NCI-H524 treated with DMSO at 0.1 percent for 48 hours (cell line): ENCODE measurements at regions not wholly inside any gene's neighbourhood (a gene's known extent, or its start where the extent isn't known, plus 50 kb on each side); places are given as distances from the start of the nearest gene placed in this dataset.

Experiments used
- DNase-seq: peaks from one replicate; lab custom pipeline; 2025; lab: John Stamatoyannopoulos, UW

DNA sequence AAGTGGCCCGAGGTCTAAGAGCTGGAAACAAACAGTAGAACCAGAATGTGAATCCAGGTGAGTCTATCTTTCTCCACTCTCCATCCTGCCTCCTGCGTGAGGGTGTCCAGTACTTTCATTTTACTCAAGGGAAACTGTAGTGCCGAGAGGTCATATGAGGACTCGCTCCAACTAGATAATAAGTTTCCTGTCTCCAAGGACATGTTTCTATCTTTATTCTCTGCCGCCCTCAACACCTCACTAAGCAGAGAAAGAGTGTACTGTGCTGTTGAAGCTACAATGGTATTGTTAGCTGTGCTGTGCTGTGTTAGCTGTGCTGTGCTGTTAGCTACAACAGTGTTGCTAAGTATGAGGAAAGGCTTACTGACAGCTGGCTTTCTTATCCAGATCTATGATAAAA, 137.9 kb upstream of the COL8A1 start:
- DNase-seq = no peak

DNA sequence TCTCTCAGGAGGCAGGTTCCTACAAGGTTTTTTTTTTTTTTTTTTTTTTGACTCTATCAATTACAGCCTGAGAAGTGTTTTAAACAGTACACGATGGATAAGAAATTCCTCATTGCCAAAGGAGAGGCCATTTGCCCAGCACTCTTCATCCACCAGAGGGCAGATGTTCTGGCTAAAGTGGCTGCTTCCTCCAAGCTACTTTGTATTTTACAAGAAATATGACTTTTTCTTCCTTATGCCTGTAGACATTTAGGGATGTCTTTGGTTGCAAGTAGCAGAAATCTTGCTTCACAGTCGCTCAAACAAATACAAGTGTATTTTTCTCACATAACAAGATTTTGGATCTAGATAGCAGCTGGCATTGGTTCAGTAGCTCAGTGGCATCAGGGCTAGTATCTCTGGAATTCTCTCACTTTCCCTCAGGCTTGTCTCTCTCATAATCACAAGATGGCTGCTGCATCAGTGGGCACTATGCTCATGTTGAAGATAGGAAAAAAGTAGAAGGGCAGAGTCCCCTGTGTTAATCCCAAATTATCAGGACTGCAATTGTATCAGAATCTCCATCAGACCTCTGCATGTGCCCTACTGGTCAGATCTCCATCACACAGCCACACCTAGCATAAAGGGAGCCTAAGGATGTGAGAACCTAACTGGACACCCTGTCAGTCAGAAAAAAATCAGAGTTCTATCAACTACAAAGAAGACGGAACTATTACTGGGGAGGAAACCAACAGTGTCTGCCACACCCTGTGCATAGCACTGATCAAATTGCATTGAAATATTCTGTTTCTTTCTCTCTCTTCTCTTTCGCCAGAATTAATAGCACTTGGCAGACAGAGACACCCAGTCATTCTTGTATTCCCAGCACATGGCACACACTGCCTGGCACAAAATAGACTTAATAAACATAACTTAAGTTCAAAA, 138.9 kb upstream of the COL8A1 start:
- no peak for DNase-seq

DNA sequence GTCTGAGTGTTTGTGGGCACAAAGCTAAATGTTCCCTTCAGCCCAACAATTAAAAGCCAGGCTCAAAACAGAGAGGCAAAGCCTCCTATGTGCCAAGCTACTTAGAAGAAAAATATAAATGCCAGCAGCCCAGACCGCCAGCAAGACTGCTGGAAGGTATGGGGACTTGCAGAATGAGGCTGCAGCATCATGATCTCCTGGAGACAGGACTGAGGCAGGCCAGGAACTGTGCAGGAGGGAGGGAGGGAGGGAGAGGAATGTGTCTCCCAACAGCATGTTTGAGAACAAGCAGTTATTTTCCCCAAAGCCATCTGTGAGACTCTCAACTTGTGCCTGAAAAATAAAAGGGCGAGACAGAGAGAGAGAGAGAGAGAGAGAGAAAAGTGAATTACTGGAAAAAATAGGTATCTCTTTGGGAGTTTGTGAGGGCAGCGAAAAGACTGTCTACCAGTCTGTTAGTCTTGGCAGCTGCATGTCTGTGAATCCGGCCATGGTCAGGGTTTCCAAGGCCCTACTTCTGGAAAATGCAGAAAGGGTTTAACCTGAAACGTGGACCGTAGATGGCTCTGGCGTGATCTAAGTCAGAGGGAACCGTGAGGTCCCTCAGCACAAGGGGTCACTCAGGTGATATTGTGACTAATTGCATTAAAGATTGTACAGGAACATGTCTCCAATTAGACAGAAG, 139.7 kb upstream of the COL8A1 start:
- DNase-seq = no peak

DNA sequence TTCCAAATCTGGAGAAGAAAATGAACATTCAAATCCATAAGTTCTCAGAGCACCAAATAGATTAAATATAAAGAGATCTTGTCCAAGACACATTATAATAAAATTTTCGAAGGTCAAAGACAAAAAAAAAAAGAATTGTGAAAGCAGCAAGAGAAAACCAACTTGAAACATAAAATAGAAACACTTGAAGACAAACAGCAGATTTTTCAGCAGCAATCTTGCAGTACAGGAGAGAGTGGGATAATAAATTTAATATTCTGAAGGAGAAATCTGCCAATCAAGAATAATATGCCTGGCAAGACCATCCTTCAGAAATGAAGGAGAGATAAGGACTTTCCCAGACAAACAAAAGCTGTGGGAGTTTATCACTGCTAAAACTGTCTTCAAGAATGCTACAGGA, 150.5 kb upstream of the COL8A1 start:
- DNase-seq = no peak

DNA sequence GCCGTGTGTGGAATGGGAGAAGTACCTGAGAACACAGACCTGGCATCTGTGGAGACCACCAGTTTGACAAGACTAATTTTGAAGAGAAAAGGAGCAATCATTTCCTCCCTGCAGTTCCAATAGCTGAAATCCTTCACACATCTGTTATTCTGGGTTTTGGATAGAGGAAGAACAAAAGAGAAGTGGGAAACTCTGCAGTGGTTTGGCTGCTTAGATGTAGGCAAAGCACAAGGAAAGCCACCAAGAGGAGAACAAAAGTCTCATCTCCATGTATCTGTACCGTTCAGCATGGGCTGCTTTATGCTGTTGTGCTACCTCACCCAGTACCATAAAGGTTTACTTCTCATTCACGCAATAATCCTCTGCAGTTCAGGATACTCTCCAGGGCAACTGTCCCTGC, 153.1 kb upstream of the COL8A1 start:
- DNase-seq = no peak

DNA sequence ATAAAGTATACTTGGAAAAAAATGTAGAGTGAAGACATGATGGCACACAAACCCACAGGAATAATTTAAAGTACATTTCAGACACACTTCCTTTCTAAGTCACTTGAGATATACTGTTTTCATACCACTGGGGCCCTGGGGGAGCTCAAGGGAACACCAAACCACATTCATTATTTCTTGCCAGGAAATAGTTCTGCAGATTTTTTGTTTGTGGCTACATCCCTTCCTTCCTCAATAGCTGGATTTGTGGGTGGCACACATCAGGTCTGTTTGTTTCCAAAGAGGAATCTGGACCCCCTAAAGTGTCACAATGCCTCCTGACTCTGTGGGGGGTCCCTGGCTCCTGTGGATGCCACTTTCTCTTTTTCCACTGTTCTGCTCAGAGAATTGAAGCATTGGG, 153.5 kb upstream of the COL8A1 start:
- no peak for DNase-seq

DNA sequence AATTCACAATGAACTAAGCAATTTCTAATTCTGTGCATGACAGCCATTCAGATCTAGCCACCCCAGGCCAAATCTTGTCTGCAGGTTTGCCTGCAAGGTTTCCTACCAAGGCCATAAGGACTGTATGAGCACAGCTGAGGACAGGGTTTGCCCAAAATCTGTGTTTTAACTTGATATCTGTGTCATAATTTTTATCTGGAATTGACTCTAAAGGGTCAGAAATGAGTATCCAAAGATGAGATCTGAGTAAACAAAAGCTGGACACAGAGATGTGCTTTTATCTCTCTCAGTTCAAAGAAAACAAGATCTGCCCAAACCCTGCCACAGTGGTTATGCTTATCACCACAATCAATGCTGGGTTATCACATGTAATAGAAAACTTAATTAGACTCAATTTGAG, 154.6 kb upstream of the COL8A1 start:
- no peak for DNase-seq

DNA sequence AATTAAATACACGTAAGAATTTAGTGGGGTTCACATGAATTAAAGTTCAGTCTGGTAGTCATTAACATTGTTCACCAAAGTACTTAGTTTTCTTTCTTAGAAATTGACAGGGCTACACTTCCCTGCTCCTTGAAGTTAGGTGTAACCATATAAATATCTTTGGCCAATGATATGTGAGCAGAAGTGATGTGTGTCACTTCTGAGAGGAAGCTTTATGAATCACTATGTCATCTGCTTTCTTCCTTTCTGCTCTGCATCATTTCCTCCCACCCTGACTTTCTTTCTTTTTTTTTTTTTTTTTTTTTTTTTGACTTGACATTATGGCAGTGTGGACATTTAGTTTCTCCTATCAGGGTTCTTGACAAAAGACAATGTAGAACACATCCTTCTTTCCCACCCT, 156.2 kb upstream of the COL8A1 start:
- DNase-seq = no peak

DNA sequence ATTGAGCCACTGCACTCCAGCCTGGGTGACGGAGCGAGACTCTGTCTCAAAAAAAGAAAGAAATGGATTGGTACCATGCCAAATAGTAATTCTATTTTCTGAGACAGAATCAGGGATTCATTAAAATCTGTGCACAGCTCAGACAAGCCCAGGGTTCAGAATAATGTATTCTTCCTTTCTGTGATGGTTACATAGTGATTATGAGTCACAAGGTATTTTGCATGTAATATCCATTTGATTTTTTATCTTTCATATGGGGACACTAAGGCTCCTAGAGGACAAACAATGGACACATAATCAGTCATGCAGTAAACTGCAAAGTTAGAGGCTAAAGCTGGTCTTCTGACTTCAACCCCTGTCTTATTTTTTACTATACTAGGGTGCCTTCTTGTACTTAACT, 156.8 kb upstream of the COL8A1 start:
- DNase-seq = no peak

DNA sequence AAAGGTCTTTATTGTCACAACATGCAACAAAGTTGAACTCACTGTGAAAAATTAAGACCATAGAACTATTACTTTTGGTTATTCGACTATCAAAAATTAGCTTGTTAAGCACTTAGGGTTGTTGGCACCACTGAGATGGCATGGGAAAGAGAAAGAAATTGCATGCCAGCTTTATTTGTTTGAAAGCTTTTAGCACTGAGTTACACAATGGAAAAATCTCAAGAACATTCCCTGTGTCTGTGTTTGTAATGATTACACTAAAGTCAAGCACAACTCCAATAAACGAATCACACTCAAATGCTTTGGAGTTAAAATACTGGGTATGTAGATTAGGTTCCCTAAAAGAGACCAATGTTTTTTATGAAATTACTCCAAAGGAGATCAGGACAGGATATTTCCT, 158.6 kb upstream of the COL8A1 start:
- DNase-seq = no peak

DNA sequence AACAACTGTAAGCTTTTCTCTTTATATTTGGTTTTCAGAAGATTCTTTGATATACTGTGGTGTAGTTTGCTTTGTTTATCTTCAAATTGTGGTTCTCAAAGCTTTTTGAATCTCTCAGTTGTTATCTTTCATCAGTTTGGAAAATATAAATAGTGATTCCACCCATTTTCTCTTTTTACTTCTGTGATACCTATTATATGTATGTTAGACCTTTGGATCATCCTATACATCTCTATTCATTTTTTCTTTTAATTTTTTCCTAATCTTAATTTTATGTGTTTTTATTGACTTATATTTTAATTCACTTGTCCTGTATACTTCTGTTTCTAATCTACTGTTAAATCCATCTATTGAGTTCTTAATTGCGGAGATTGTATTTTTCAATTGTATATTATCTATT, 160.7 kb upstream of the COL8A1 start:
- DNase-seq = no peak

DNA sequence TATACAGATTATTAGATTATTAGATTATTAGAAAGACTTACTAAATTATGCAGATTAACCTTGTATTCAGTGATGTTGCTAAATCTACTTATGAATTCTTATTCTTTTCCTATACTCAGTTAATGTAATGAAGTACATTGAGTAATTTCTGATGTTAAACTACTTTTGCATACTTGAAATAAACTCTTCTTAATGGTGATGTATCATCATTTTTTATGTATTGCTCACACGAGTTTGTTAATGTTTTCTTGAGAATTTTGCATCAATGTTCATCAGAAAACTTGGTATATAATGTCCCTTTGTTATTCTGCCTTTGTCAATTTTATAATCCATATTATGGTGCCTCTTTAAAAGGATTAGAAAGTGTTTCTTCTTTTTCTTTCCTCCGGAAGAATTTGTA, 163.2 kb upstream of the COL8A1 start:
- no peak for DNase-seq

DNA sequence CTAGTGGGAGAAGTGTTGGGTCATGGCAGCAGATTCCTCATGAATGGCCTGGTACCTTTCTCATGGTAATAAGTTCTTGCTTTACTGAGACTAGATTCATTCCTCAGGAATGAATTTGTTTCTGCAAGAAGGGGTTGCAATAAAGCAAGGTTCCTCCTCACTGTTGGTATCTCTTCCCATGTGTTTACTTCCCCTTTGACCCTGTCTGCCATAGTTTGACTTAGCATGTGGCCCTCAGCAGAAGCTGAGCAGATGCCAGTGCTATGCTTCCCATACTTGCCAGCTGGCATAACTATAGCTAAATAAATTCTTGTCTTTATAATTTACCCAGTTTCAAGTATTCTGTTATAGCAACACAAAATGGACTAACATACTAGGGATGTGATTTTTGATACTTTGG, 163.6 kb upstream of the COL8A1 start:
- DNase-seq = no peak

DNA sequence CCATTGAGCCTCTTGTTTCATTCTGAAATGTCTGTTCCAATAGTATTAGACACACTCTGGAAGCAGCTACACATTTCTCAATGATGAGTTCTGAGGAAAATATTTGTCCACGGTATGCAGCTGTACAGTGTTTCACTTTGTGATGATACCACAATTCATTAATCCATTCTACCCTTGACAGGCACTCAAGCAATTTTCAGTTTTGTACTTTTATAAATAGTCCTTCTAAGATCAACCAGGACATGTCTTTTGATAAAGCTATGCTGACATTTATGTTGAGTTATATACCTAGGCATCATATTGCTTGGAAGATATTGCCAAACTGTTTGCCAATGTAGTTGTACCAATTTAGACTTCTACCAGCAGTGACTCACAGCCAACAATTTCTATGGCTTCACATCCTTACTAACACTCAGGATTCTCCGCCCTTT, 165.1 kb upstream of the COL8A1 start:
- no peak for DNase-seq

DNA sequence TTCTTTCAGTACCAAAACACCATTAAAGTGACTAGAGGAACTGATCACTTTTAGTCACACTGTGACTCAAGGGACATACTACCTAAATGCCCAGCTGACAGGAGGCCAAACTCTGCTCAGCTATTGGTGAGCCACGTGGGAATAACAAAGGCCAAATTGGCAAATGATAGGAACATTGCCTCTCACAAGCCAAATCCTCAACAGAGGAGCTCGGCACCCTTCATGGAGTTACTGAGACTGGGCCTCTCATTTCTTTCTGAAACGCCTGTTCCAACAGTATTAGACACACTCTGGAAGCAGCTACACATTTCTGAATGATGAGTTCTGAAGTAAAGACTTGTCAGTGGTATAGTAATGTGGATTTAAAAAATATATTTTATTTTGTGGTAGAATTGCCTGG, 166.0 kb upstream of the COL8A1 start:
- no peak for DNase-seq

DNA sequence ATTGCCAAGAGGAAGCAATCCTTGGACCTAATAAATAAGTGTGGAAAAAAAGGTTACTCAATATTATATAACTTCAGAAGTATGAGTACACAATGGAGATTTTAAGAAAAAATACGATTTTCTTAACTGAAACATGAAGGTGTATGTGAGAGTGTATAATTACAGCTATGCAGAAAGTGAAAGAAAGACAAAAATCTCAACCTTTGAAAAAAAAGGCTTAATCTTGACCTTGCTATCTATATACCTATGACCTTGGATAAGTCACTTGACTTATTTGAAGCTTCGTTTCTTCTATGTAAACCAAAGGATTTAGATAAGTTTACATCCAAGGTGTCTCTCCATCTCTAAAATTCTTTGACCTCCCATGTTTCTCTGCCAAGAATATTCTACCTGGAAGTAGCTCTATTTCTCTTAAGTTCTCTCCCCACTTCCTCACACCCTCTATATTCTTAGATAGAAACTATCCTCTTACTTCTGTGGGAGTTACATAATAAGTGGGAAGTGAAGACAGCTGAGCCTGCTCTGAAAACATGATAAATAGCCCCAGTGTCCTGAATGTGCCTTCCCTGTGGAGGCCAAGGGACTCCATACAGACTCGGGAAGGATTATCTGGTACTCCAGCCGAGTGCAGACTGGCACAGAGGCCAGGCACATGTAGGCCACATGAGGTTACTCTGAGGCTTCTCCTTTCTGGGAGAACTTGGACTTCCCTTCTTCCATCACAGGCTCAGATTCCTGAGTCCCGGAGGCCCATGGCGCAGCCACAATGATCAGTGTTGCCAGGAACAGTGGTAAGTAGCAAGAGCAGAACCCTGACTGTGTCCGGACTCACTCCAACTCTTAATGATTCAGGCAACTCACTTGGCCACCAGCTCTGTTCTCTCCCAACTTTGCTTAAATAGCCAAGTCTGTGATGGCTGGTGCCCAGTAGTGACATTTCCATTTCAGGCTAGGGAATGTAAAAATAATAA, 166.8 kb upstream of the COL8A1 start:
- DNase-seq = no peak

DNA sequence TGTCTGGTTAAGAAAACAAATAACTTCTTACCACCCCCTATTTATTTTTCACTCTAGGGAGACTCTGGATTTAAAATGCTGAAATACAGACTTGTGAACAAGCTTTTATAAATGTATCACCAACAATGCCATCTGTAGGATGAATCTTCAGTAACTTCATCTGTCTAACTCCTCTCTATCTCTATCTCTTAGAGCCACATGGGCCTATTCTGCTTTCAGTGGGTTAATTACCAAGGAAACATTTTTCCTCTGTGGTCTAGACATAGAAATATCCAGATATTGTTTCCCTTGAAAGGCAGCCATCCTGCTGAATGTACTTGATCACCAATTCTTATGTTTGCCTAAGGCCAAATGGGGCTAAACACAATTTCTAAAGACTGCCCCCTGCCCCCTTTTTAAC, 167.6 kb upstream of the COL8A1 start:
- no peak for DNase-seq

DNA sequence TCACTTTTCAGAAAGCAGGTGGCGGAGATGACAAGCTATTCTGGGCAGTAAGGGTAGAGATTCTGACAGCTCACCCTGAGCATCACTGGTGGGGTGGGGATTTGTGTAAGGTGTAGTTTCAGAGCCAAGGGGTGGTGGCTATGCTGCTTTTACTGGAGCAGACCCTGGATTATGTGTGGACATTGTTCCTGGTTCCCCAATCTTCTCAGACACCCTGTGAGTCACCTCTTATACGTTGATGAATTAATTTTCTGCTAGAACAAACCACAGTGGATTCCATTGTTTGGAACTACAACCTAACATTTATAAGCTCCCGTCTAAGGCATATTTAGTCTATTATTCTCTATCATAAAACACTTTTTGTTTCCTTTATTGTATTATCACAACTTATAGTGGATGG, 169.5 kb upstream of the COL8A1 start:
- no peak for DNase-seq

DNA sequence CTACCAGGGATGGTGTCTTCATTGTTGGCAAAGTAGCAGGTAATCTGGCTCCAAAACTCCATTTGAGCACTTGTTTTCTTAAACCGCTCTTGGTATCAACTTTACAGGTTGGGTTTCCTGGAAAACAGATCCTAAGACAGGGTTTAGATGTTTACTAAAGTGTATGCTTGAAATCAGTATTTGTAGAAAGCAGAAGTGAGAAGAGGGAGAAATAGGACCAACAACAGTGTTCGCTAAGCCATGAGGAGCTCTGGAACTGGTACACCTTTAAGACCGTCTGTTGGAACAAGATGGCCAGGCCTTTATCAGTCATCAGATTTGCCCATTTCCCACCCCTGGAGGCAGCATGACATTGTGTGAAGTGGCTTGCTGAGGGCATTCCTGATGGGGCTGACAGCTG, 171.0 kb upstream of the COL8A1 start:
- no peak for DNase-seq

DNA sequence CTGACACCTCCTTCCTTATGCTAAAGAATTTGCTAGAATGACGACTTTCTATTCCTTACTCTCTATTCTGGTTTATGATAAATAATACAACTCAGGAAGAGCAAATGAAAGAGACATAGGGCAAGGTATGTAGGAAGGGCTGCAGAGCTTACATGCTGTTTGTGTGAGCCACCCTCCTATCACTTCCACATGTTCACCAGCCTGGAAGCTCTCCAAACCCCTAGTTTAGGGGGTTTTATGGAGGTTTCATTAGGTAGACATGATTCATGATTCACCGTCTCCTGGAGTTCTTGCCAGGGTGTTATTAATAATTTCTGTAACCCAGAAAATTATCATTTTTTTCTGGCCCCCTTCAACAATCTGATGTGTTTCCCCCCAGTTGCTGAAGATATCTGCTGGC, 172.1 kb upstream of the COL8A1 start:
- no peak for DNase-seq

DNA sequence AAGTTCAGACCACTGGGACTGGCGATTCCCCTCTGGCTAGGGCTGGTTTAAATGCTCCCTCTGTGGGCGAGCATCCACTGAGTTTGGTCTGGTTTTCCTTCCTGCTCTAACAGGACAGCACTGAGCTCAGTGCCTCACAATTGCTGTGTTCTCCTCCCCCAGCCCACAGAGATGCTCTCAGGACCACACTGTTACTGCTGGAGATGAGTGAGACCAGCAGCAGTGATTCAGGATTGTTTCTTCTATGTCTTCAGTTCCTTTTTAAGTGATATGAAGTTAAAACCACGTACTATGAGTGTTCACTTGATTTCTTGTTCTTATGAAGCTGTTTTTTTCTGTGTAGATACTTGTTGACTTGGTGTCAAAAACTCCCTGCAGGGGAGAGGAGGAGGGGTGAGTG, 180.4 kb upstream of the COL8A1 start:
- no peak for DNase-seq

DNA sequence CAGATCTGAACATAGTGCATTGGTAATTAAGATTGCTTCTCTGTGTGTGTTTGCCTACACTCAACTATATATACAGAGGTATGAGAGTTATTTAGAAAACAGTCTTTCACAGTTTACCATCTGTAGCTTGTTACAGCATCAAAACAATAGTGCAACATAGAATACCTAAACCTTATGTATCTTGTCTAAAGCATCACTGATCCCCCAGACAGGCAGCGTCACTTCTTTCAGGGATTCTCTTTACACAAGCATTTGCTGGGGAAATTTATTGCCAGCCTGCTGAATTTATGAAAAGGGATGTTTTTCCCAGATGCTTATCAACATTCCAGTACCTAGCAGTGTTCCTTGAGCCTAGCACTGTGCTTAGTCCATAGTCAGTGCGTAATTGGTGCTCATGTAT, 195.8 kb upstream of the COL8A1 start:
- DNase-seq = no peak
